ENCODE measurements at regions not wholly inside any gene's neighbourhood (a gene's known extent, or its start where the extent isn't known, plus 50 kb on each side); places are given as distances from the start of the nearest gene placed in this dataset.

- TF ChIP-seq GATA2 (IDR thresholded peaks at IDR 0.05; ENCODE audit: low read depth, low read length) (no peak), GATA3 (IDR thresholded peaks at IDR 0.05; ENCODE audit: low read depth, low read length) (no peak)
Measured at GRCh38 chr10:123427165-123427786, 238.9 kb upstream of the GPR26 start.
